Activated CD4-positive, alpha-beta T cell treated with anti-CD3 and anti-CD28 coated beads, Interleukin-2, amount 50 U/mL, for 4 hours (primary cell): ENCODE measurements at regions not wholly inside any gene's neighbourhood (a gene's known extent, or its start where the extent isn't known, plus 50 kb on each side); places are given as distances from the start of the nearest gene placed in this dataset.
"Not testable (repeated sequence)": the region's sequence is repeated elsewhere in the genome, so short reads cannot be mapped to it uniquely, and the experiment has no call there.

Source experiments
- DNase-seq, 2 experiments: peaks; one replicate each; pipeline ENCODE4 v3.0.0-alpha.2; 2020

DNA sequence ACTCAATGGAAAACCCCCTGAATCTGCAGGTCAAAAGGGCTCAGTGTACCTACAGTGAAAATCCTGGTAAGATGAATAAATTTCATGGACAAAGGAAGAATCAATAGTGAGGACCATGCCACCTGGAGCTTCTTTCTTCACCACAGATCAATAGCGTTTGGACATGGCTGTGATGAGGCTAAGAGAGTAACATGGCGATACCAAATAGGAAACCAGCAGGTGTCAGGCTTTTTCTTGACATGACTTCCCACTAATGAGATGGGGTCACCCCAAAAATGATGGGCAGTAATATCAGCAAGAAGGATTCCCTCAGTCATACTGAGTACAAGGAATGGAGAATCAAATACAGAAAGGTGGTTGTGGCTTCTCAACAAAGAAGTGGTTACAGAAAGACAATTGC is 208.5 kb upstream of the PLPPR1 start:
- DNase-seq, result no peak

DNA sequence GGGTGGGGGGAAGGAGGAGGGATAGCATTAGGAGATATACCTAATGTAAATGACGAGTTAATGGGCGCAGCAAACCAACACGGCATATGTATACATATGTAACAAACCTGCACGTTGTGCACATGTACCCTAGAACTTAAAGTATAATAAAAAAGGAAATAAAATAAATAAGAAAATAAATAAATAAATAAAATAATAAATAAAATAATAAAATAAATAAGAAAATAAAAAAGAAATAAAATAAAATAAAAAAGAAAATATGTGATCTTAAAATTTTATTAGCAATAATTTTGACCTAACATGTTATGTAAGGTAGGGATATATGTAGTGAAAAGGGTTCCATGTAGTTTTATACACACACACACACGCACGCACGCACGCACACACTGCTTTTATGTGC is 195.5 kb upstream of the PLPPR1 start:
- not testable (repeated sequence) for DNase-seq

- DNase-seq, result no peak
These were observed 189.7 kb upstream of the PLPPR1 start for GRCh38 chr9:100838857-100839256.

- DNase-seq, result no peak
These were observed 179.8 kb upstream of the PLPPR1 start for GRCh38 chr9:100848726-100849125.

DNA sequence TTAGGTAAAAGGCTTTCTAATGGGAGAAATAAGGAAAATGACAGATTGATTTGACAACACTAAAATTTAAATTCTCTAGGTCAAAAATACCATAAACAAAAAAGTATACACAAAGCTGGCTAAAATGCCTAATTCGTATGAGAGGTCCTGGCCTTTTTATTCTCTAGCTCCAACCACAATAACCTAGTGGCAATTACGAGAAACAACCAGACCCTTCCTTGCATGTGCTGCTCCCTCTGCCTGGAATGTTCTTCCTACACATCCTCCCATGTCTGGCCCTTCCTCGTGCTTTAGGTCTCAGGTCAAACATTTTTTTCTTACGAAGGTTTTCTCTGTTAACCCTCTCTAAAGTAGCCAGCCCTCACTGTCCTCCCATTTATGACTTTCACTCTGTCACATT is 176.4 kb upstream of the PLPPR1 start:
- no peak for DNase-seq

DNA sequence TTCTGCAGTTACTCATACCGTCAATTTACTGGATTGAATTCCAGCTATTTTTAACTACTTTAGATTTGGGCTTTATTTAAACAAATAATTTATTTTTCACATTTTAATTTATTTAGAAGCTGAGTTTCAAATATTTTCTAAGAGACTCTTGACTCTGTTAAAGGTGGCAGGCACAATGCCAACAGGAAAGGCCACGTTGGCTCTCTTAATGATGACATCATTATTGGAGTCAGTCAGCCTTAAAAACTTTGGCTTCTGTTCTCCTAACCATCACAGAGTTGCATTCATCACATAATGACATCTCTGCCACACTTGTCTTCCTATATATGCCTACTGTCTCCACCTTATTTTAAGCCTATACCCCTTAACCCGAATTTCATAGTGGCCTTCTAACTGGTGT is 172.3 kb upstream of the PLPPR1 start:
- no peak for DNase-seq

GRCh38 chr9:100865111-100865510 is 163.4 kb upstream of the PLPPR1 start:
- no peak for DNase-seq

DNA sequence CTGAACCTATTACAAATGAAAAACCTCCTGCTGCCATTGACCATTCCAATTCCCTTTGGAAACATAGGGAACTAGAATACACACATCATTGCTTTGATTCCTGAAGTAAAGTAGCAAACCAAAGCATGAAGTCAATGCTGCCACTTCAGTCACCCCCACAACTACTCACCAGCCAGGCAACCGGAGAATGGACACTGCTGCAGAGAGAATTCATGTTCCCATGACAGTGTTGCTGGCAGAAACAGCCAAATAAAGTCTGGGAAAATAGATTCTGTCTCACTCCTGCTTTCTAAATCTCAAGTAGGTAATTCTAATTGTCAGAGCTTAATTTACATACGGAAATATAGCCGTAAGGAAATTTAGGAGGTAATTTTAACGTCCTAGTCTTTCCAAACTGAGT is 162.9 kb upstream of the PLPPR1 start:
- DNase-seq, result no peak

GRCh38 chr9:100869326-100869725 is 159.2 kb upstream of the PLPPR1 start:
- DNase-seq, result no peak

- no peak for DNase-seq
These were observed 148.6 kb upstream of the PLPPR1 start for GRCh38 chr9:100879884-100880283.

GRCh38 chr9:100880284-100880683 is 148.2 kb upstream of the PLPPR1 start:
- no peak for DNase-seq

- DNase-seq, result no peak
These were observed 144.0 kb upstream of the PLPPR1 start for GRCh38 chr9:100884518-100884917.

GRCh38 chr9:100890321-100890720 is 138.2 kb upstream of the PLPPR1 start:
- DNase-seq, result no peak

- DNase-seq, result no peak
These were observed 117.3 kb upstream of the PLPPR1 start for GRCh38 chr9:100911273-100911672.

- DNase-seq, result no peak
These were observed 115.3 kb upstream of the PLPPR1 start for GRCh38 chr9:100913257-100913656.

DNA sequence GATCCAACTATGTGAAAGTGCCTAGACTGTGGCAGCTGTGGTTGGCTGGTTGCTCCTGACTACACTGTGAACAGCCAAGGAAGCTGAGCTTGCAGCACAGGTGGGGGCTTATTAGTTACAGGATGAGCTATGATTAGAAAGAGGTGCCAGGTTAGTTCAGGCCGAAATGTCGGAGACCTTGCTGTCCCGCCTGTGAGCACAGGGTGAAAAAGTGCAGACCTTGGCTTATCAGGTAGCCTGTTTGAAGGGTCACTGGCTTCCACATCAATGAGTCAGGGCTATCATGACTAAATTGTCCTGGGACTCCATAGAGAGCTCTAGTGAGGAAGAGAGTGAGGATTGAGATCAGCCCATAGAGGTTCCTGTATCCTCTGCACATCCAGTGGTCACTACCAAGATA is 114.3 kb upstream of the PLPPR1 start:
- no peak for DNase-seq

DNA sequence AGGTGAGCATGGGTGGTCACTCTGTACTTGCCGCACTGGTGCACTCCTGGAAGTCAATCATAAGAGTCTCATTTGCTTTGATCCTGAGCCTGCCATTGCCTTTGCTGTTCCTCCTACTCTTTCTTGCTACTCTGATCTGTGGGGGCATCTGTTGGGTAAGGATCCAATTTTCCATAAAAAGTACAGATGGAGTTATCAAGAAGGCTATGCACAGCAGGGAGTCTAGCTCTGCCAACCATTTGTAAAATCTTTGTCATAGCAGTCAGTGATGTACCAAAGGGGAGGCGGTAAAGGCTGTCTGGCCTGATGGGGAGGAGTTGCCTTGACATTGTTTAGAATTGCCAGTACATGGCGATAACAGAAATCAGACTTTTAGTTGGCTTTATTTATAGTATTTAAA is 109.0 kb upstream of the PLPPR1 start:
- no peak for DNase-seq

DNA sequence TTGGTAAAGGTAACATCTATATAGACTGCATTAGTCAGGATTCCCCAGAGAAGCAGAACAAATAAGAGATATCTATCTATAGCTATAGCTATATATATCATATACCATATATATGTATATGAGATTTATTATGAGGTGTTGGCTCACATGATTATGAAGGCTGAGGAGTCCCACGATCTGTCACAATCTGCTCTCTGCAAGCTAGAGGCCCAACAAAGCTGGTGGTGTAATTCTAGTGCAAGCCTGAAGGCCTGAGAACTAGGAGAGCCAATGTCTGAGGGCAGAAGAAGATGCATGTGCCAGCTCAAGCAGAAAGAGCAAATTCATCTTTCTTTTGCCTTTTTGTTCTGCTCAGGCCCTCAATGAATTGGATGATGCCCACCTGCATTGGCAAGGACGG is 102.2 kb upstream of the PLPPR1 start:
- no peak for DNase-seq

- DNase-seq, result no peak
These were observed 100.8 kb upstream of the PLPPR1 start for GRCh38 chr9:100927763-100928162.

DNA sequence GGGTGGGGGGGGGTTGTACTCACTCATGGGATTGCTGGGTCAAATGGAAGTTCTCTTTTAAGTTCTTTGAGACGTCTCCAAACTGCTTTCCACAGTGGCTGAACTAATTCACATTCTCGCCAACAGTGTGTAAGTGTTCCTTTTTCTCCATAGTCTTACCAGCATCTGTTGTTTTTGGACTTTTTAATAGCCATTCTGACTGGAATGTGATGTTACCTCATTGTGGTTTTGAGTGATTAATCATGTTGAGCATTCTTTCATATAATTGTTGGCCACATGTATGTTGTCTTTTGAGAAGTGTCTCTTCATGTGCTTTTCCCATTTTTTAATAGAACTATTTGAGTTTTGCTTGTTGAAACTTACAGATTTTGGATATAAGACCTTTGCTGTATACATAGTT is 94.9 kb upstream of the PLPPR1 start:
- no peak for DNase-seq

DNA sequence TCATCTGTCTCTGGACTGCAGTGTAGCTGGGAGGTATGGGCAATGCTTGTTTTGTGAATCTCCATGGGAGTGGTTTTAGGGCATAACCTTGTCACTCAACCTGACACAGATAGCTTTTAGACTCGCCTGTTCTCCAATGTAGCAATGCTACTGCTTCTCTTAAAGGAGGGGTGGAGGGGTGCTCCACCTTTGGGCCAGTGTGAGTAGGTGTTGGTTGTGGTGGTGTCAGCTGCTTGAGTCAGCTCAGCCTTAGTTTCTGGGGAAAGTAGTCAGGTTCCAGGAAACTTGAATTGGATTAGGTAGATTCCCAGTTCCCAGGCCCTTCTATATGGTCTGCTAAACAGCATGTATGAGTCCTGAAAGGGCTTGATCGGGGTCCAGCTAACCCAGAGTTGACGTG is 91.1 kb upstream of the PLPPR1 start:
- DNase-seq, result no peak

GRCh38 chr9:100938507-100938906 is 90.0 kb upstream of the PLPPR1 start:
- DNase-seq, result no peak

DNA sequence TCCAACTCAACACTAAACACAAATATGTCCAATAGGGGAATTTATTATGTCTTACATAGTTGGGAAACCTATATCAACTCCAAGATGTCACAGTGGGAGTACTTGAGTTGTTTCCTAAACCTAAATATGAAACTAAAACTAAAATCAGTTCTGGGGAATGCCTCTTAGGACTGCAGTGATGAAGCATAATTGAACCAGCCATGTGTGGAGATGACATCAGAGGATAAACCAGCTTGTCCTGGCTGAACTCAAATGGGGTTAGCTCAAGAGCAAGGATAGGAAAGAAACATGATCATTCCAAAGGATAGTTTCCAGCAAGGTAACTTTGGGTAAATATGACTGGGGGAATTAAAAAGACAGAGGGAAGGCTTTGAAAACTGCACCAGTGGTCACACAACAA is 88.9 kb upstream of the PLPPR1 start:
- no peak for DNase-seq

GRCh38 chr9:100959226-100959625 is 69.3 kb upstream of the PLPPR1 start:
- no peak for DNase-seq
